ENCODE measurements at regions not wholly inside any gene's neighbourhood (a gene's known extent, or its start where the extent isn't known, plus 50 kb on each side); places are given as distances from the start of the nearest gene placed in this dataset.

- no peak for DNase-seq (ENCODE audit: low read depth in 3 of 3)
Observed at GRCh38 chr1:201589186-201589585, 50.3 kb downstream of the NAV1 start.

- DNase-seq (ENCODE audit: low read depth in 3 of 3): no peak
Observed at GRCh38 chr1:201590474-201590873, 51.5 kb downstream of the NAV1 start.

GRCh38 chr1:201591348-201591747, 52.4 kb downstream of the NAV1 start:
- no peak for DNase-seq (ENCODE audit: low read depth in 3 of 3)

- no peak for DNase-seq (ENCODE audit: low read depth in 3 of 3)
Observed at GRCh38 chr1:201591981-201592380, 53.1 kb downstream of the NAV1 start.

GRCh38 chr1:201593200-201593921, 54.4 kb downstream of the NAV1 start:
- DNase-seq (ENCODE audit: low read depth in 3 of 3): no peak

- no peak for DNase-seq (ENCODE audit: low read depth in 3 of 3)
Observed at GRCh38 chr1:201594575-201595245, 55.8 kb downstream of the NAV1 start.

GRCh38 chr1:201595381-201595780, 56.5 kb downstream of the NAV1 start:
- DNase-seq (ENCODE audit: low read depth in 3 of 3): no peak

GRCh38 chr1:201596101-201596868, 57.4 kb downstream of the NAV1 start:
- DNase-seq (ENCODE audit: low read depth in 3 of 3): no peak

GRCh38 chr1:201597551-201598230, 58.8 kb downstream of the NAV1 start:
- DNase-seq (ENCODE audit: low read depth in 3 of 3): no peak

GRCh38 chr1:201598396-201598795, 59.5 kb downstream of the NAV1 start:
- no peak for DNase-seq (ENCODE audit: low read depth in 3 of 3)

GRCh38 chr1:201598973-201599372, 60.0 kb downstream of the NAV1 start:
- DNase-seq (ENCODE audit: low read depth in 3 of 3): no peak

- DNase-seq (ENCODE audit: low read depth in 3 of 3): no peak
Observed at GRCh38 chr1:201599548-201599947, 60.6 kb downstream of the NAV1 start.

GRCh38 chr1:201602413-201603265, 63.7 kb downstream of the NAV1 start:
- no peak for DNase-seq (ENCODE audit: low read depth in 3 of 3)

GRCh38 chr1:201603613-201604232, 64.8 kb downstream of the NAV1 start:
- no peak for DNase-seq (ENCODE audit: low read depth in 3 of 3)

GRCh38 chr1:201605385-201606010, 66.6 kb downstream of the NAV1 start:
- no peak for DNase-seq (ENCODE audit: low read depth in 3 of 3)

GRCh38 chr1:201606096-201606495, 67.2 kb downstream of the NAV1 start:
- DNase-seq (ENCODE audit: low read depth in 3 of 3): no peak

- DNase-seq (ENCODE audit: low read depth in 3 of 3): no peak
Observed at GRCh38 chr1:201606623-201607022, 67.7 kb downstream of the NAV1 start.

GRCh38 chr1:201608635-201609395, 69.9 kb downstream of the NAV1 start:
- DNase-seq (ENCODE audit: low read depth in 3 of 3): no peak

GRCh38 chr1:201609661-201610318, 70.9 kb downstream of the NAV1 start:
- no peak for DNase-seq (ENCODE audit: low read depth in 3 of 3)
